Keratinocyte (primary cell): ENCODE measurements at regions not wholly inside any gene's neighbourhood (a gene's known extent, or its start where the extent isn't known, plus 50 kb on each side); places are given as distances from the start of the nearest gene placed in this dataset.
A peak's percentile ranks its signal among the peaks of the same experiment; 100 is the strongest.

Experiments
- DNase-seq: peaks from one replicate; pipeline ENCODE4 v3.0.0-alpha.2; 2011; ENCODE audit warnings: low read depth, missing footprints, low spot score
- FAIRE-seq: peaks from 2 replicates; lab custom pipeline; 2011; peaks lifted over from hg19 to GRCh38; lab: Jason Lieb, UNC
- H2AFZ ChIP-seq: 2 replicates; pipeline ENCODE4 v1.6.0; 2012; ENCODE audit warnings: low read length, control low read depth, inconsistent platforms; ENCODE audit not compliant: control insufficient read depth
- H3K27ac ChIP-seq: 2 replicates; pipeline ENCODE4 v1.5.1; 2011; ENCODE audit warnings: low read length; ENCODE audit not compliant: control insufficient read depth, insufficient read depth
- H3K27me3 ChIP-seq: 3 replicates; pipeline ENCODE4 v1.6.0; 2011; ENCODE audit warnings: low read length; ENCODE audit not compliant: control insufficient read depth, insufficient read depth; ENCODE audit errors: extremely low read depth
- H3K36me3 ChIP-seq, 2 experiments: 2 replicates in 1 of 2; 3 replicates in 1 of 2; pipeline ENCODE4 v1.5.1; 2011; ENCODE audit warnings: low read length in 2 of 2, mild to moderate bottlenecking in 1 of 2; ENCODE audit not compliant: control insufficient read depth in 2 of 2, insufficient read depth in 2 of 2; ENCODE audit errors: extremely low read depth in 1 of 2
- H3K4me1 ChIP-seq: 3 replicates; pipeline ENCODE4 v1.5.1; 2011; ENCODE audit warnings: low read length; ENCODE audit not compliant: control insufficient read depth, insufficient read depth; ENCODE audit errors: extremely low read depth
- H3K4me2 ChIP-seq: 3 replicates; pipeline ENCODE4 v1.6.0; 2011; ENCODE audit warnings: low read depth, low read length; ENCODE audit not compliant: control insufficient read depth, insufficient read depth; ENCODE audit errors: extremely low read depth
- H3K4me3 ChIP-seq, 3 experiments: fragments of 200-600 bp in 1 of 3; sonication (generic) in 1 of 3; 2 replicates in 2 of 3; 3 replicates in 1 of 3; pipeline ENCODE4 v1.5.1; 2011 to 2016; ENCODE audit warnings: low read length in 3 of 3, mild to moderate bottlenecking in 3 of 3, control low read depth in 2 of 3, inconsistent platforms in 1 of 3, low read depth in 1 of 3, mixed read lengths in 1 of 3, mixed run types in 1 of 3, moderate library complexity in 1 of 3; ENCODE audit not compliant: control insufficient read depth in 2 of 3, insufficient read depth in 2 of 3; ENCODE audit errors: extremely low read depth in 1 of 3
- H3K79me2 ChIP-seq: 2 replicates; pipeline ENCODE4 v1.6.0; 2012; ENCODE audit warnings: low read length; ENCODE audit not compliant: control insufficient read depth, insufficient read depth
- H3K9ac ChIP-seq: 3 replicates; pipeline ENCODE4 v1.6.0; 2011; ENCODE audit warnings: low read length; ENCODE audit not compliant: control insufficient read depth, insufficient read depth; ENCODE audit errors: extremely low read depth
- H3K9me1 ChIP-seq: 3 replicates; pipeline ENCODE4 v1.6.0; 2011; ENCODE audit warnings: low read length; ENCODE audit not compliant: control insufficient read depth, insufficient read depth; ENCODE audit errors: extremely low read depth
- H3K9me3 ChIP-seq: 2 replicates; pipeline ENCODE4 v1.5.1; 2012; ENCODE audit warnings: low read depth, low read length; ENCODE audit not compliant: control insufficient read depth
- H4K20me1 ChIP-seq: 3 replicates; pipeline ENCODE4 v1.6.0; 2011; ENCODE audit warnings: low read length; ENCODE audit not compliant: control insufficient read depth, insufficient read depth; ENCODE audit errors: extremely low read depth
- EZH2 ChIP-seq: IDR thresholded peaks from one replicate; pipeline ENCODE4 v1.6.1; 2012; ENCODE audit warnings: inconsistent platforms, mild to moderate bottlenecking, low read length, moderate library complexity
- dilution Hi-C: fragments of 300-500 bp; cut with MboI; formaldehyde crosslinking; loops from one replicate; pipeline ENCODE4 v1.7.0; 2020; ENCODE audit warnings: low sequenced_read_pairs; ENCODE audit not compliant: extremely low pct_ligation_motif_present
- TF ChIP-seq, protein P1 (sequence below), 3 experiments: IDR thresholded peaks in 1 of 3; conservative IDR thresholded peaks in 1 of 3; optimal IDR thresholded peaks in 1 of 3; 2 replicates in 2 of 3; 3 replicates in 1 of 3; pipeline versions ENCODE3 to v1.5.1; 2011; ENCODE audit warnings: low read length in 3 of 3, mild to moderate bottlenecking in 3 of 3, moderate library complexity in 2 of 3, control low read depth in 1 of 3, inconsistent platforms in 1 of 3; ENCODE audit not compliant: insufficient read depth in 2 of 3; ENCODE audit errors: extremely low read depth in 1 of 3

DNA sequence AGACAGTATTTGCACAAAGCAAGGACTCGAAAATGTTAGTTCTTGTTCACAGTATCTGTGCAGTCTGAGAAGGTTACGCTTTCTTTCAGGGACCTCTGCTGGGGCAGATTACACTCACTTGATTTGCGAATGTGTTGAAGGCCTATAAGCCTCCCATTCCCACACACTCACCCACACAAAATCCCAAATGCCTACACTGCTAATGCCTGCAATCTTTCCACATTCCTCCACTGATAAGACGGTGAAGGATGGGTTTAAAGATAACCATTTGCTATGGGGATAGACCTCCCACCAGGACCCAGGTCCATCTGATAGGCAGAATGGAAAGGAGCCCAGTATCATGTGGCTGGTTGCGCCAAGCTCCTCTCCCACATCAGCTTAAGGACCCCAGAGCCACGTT lies 394.9 kb upstream of the SALL1 start:
- H3K27me3 ChIP-seq, result no peaks in the 10 kb centered on the region
- dilution Hi-C loops, result no loop called here

DNA sequence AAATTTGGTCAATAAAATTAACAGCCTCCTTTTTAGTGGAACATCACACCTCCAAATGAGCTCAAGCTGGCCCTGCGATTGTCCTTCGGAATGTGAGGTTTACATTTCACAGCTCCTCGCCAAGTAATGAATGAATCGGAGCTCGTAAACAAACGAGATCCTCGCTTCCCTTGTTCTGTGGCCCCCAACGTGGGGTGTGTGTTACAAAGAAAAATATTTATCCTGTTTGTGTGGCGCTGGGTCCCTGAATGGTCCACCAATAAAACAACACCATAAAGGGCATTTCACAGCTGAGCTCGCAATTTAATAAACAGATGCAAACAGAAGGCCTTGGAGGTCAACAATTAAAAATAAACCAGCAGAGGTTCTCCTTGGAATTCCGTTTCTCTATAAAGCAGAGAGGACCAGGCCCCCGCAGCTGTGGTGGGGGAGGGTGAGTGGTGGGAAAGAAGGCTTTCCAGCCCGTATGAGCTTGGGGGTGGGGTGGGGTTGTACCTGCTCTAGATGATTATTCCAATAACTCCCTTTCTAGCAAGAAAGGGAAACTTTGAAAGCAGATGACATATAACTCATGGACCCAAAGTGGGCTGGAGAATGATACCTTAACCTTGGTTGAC lies 393.9 kb upstream of the SALL1 start:
- no peak for DNase-seq
- Histone ChIP-seq H3K27me3 (no peaks in the 10 kb centered on the region), H3K4me3 (no peak overlapping the region), H4K20me1 (no peaks in the 10 kb centered on the region), H3K79me2 (no peaks in the 10 kb centered on the region), H2AFZ (no peak overlapping the region), H3K9ac (no peak overlapping the region), H3K9me1 (no peaks in the 10 kb centered on the region), H3K4me2 (no peak overlapping the region), H3K27ac (no peak overlapping the region), H3K9me3 (no peaks in the 10 kb centered on the region), H3K36me3 (no peaks in the 10 kb centered on the region), H3K4me1 (peaks cover 10% of the 10 kb centered on the region)
- TF ChIP-seq EZH2, result no peak
- TF ChIP-seq, protein P1, sequence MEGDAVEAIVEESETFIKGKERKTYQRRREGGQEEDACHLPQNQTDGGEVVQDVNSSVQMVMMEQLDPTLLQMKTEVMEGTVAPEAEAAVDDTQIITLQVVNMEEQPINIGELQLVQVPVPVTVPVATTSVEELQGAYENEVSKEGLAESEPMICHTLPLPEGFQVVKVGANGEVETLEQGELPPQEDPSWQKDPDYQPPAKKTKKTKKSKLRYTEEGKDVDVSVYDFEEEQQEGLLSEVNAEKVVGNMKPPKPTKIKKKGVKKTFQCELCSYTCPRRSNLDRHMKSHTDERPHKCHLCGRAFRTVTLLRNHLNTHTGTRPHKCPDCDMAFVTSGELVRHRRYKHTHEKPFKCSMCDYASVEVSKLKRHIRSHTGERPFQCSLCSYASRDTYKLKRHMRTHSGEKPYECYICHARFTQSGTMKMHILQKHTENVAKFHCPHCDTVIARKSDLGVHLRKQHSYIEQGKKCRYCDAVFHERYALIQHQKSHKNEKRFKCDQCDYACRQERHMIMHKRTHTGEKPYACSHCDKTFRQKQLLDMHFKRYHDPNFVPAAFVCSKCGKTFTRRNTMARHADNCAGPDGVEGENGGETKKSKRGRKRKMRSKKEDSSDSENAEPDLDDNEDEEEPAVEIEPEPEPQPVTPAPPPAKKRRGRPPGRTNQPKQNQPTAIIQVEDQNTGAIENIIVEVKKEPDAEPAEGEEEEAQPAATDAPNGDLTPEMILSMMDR (optimal IDR thresholded peaks at IDR 0.05 in 1 of 3, IDR thresholded peaks at IDR 0.05 in 1 of 3, conservative IDR thresholded peaks at IDR 0.05 in 1 of 3; ENCODE audit: extremely low read depth in 1 of 3, insufficient read depth in 2 of 3, low read length in 3 of 3), result no peak
- no peak for FAIRE-seq
- dilution Hi-C loops, result no loop called here

More for the DNA sequence above, 394.9 kb upstream of the SALL1 start:
- H3K4me2 ChIP-seq, result no peak overlapping the region
- no peak overlapping the region for H3K27ac ChIP-seq
- H3K4me3 ChIP-seq, result no peak overlapping the region
- no peaks in the 10 kb centered on the region for H3K9me1 ChIP-seq
- no peaks in the 10 kb centered on the region for H3K9me3 ChIP-seq
- H3K36me3 ChIP-seq, result no peaks in the 10 kb centered on the region
- H2AFZ ChIP-seq, result no peak overlapping the region
- TF ChIP-seq, protein P1 (optimal IDR thresholded peaks at IDR 0.05 in 1 of 3, IDR thresholded peaks at IDR 0.05 in 1 of 3, conservative IDR thresholded peaks at IDR 0.05 in 1 of 3; ENCODE audit: extremely low read depth in 1 of 3, insufficient read depth in 2 of 3, low read length in 3 of 3), result no peak
- no peak for TF ChIP-seq EZH2
- no peak overlapping the region for H3K9ac ChIP-seq
- H3K4me1 ChIP-seq, result peaks cover 7% of the 10 kb centered on the region
- no peaks in the 10 kb centered on the region for H4K20me1 ChIP-seq
- no peak for DNase-seq
- no peaks in the 10 kb centered on the region for H3K79me2 ChIP-seq
- peak; percentile 13 for FAIRE-seq
